ENCODE measurements at regions not wholly inside any gene's neighbourhood (a gene's known extent, or its start where the extent isn't known, plus 50 kb on each side); places are given as distances from the start of the nearest gene placed in this dataset.
A peak's percentile ranks its signal among the peaks of the same experiment; 100 is the strongest.

DNA sequence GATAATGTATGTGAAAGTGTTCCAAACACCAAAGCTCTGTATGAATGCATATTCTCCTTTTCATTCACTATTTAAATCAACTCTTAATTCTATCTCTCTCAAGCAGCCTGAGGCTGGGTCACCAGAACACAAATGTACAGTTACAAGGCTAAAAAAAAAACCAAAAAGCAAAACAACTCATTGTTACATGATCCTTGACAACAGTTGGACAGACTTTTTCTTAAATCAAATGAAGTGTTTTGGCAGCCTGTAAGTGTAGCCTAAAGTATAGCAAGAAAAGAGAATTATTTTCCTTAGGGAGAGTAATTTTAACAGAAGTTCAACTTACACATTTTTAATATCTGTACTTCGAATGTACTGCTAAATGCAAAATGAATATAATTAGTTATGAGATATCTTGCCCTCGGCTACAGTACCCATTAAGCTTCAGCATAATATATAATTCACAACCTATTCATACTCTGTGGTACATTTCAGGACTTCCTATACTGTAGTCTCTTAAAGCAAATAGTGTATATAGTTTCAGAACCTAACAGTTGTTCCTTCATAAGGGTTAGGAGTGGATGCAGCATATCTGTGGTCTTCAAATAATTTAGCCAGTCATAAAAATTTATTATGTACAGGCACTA is 214.0 kb upstream of the BTG1 start:
- TF ChIP-seq, protein P1, sequence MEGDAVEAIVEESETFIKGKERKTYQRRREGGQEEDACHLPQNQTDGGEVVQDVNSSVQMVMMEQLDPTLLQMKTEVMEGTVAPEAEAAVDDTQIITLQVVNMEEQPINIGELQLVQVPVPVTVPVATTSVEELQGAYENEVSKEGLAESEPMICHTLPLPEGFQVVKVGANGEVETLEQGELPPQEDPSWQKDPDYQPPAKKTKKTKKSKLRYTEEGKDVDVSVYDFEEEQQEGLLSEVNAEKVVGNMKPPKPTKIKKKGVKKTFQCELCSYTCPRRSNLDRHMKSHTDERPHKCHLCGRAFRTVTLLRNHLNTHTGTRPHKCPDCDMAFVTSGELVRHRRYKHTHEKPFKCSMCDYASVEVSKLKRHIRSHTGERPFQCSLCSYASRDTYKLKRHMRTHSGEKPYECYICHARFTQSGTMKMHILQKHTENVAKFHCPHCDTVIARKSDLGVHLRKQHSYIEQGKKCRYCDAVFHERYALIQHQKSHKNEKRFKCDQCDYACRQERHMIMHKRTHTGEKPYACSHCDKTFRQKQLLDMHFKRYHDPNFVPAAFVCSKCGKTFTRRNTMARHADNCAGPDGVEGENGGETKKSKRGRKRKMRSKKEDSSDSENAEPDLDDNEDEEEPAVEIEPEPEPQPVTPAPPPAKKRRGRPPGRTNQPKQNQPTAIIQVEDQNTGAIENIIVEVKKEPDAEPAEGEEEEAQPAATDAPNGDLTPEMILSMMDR (IDR thresholded peaks at IDR 0.05; ENCODE audit: insufficient read depth, low read depth, low read length, missing control alignments), result no peak
- DNase-seq (ENCODE audit: low read depth), result no peak
- no peak overlapping the region for H3K4me3 ChIP-seq (ENCODE audit: low read length)

DNA sequence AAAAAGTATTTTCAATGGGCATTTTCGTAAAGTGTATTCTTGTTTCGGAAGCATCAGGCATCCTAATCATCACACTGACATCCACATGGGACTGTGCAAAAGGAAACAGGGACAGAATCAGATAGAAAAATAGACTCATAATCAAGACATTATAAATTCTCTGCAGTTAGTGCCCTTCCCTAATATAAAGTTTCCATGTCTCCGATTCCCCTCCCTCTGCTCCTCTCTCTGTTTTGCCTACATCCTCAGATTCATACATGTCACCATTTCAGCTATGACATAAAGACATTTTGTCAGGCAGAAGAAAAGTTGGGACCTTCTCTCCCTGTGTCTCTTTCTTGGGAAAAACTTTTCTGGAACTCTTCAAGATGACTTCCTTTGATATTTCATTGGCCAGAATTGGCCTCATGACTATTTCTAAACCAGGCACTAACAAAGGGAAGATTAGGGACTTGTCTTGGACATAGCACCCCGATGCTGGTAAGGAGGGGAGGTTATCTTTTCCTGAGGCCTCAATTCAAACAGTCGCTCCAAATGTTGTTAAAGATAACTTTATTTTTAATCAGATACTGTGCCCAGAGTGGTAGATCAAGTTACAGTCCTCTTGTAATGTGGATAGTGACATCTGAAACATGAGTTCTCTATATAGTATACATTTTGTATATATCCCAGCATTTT is 212.1 kb upstream of the BTG1 start:
- H3K4me3 ChIP-seq (ENCODE audit: low read length), result no peak overlapping the region
- DNase-seq (ENCODE audit: low read depth), result no peak
- TF ChIP-seq, protein P1 (IDR thresholded peaks at IDR 0.05; ENCODE audit: insufficient read depth, low read depth, low read length, missing control alignments), result no peak

DNA sequence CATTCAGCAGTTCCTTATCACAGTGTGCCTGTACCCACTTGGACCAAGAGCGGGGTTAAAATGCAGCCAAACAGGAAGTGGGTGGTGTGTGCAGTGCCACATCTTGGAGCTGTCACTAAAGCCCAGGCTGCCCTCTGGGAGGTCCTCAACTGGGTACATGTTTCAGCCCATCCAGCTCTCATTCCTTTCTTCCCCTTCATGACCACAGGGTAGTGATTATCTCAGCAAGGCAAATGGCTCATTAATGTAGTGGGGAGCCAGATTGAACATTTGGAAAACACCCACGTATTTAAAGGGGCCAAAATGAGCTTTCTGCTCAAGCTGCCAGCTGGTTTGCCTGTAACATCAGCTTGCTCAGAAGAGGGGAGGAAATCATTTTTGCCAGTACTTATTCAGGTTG is 210.8 kb upstream of the BTG1 start:
- no peak overlapping the region for H3K4me3 ChIP-seq (ENCODE audit: low read length)
- no peak for DNase-seq (ENCODE audit: low read depth)
- TF ChIP-seq, protein P1 (IDR thresholded peaks at IDR 0.05; ENCODE audit: insufficient read depth, low read depth, low read length, missing control alignments), result no peak

DNA sequence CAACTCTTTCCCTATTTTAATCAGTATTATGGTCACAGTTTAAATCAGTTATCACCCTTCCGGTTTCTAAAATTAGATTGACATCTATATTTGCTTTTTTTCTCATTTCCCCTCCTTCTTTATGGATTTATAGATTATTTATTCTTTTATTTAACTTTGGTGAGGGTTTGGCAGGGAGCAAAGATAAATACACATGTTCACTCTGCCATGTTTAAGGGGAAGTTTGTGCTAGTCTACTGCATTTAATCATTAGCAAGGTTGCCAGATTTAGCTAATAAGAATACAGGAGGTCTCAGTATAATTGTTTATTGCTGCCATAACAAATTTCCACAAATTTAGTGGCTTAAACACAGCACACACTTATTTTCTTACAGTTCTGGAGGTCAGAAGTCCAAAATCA is 204.0 kb upstream of the BTG1 start:
- H3K4me3 ChIP-seq (ENCODE audit: low read length), result no peak overlapping the region
- TF ChIP-seq, protein P1 (IDR thresholded peaks at IDR 0.05; ENCODE audit: insufficient read depth, low read depth, low read length, missing control alignments), result no peak
- no peak for DNase-seq (ENCODE audit: low read depth)

DNA sequence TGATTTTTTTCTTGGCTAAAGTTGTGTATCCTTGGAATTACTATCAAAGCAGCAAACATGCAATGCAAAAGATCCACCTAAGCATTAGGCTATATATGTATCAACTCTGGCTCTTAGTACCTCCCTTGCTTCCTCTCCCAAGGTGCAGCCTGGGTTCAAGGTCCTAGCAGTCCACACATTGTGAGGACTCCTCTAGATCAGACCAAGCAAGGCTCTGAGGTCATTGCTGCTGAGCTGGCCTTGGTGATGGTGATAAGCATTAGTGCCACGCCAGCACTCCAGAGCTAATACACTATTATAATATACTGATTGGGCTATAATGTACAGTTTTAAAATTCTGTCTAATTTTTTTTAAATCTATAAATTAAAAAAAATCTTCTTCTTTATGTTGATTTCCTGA is 196.9 kb upstream of the BTG1 start:
- no peak for DNase-seq (ENCODE audit: low read depth)
- TF ChIP-seq, protein P1 (IDR thresholded peaks at IDR 0.05; ENCODE audit: insufficient read depth, low read depth, low read length, missing control alignments), result no peak
- H3K4me3 ChIP-seq (ENCODE audit: low read length), result no peak overlapping the region

DNA sequence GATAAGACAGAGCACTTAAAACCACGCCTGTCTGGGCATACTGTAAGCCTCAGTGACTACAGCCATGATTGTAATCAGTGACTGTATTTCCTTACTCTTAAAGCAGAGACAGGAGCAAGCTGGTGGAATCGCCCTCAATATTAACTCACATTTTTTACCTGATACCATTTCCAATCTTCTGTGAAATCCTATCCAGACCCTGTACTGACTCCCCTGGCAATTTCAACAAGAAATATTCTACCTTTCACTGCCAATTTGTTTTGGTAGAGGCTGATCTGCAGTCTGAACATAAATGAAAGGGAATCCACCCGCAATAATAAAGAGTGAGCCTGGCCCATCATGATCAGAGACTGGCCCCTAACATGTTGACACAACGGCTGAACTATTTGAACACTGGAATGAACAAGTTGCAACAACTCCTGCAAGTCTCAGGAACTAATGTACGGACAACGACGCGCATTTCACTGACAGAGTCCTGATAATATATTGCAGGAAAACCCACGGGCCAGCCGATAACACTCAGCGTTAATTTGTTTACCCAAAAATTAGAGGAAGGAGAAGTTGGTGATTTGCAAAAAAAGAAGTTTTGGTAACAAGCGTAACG is 195.5 kb upstream of the BTG1 start:
- peak; percentile 93 for DNase-seq (ENCODE audit: low read depth)
- TF ChIP-seq, protein P1 (IDR thresholded peaks at IDR 0.05; ENCODE audit: insufficient read depth, low read depth, low read length, missing control alignments), result no peak
- H3K4me3 ChIP-seq (ENCODE audit: low read length), result peak overlapping the region; percentile 23
